ENCODE measurements at regions not wholly inside any gene's neighbourhood (a gene's known extent, or its start where the extent isn't known, plus 50 kb on each side); places are given as distances from the start of the nearest gene placed in this dataset.

GRCh38 chr11:116171271-116172140, 601.3 kb downstream of the BUD13 start:
- DNase-seq = no peak

- no peak for DNase-seq
These were observed 602.2 kb downstream of the BUD13 start for GRCh38 chr11:116170526-116171120.

- DNase-seq = no peak
These were observed 603.0 kb downstream of the BUD13 start for GRCh38 chr11:116169776-116170175.

GRCh38 chr11:116168459-116168787, 604.4 kb downstream of the BUD13 start:
- no peak for DNase-seq

GRCh38 chr11:116167706-116168458, 604.9 kb downstream of the BUD13 start:
- no peak for DNase-seq

- DNase-seq = no peak
These were observed 606.0 kb downstream of the BUD13 start for GRCh38 chr11:116166573-116167465.

GRCh38 chr11:116164843-116165242, 607.9 kb downstream of the BUD13 start:
- DNase-seq = no peak

GRCh38 chr11:116162886-116163230, 609.9 kb downstream of the BUD13 start:
- DNase-seq = no peak

GRCh38 chr11:116162086-116162885, 610.5 kb downstream of the BUD13 start:
- DNase-seq = no peak

- DNase-seq = no peak
These were observed 624.1 kb downstream of the BUD13 start for GRCh38 chr11:116148645-116149044.

- DNase-seq = no peak
These were observed 624.7 kb downstream of the BUD13 start for GRCh38 chr11:116148056-116148455.

GRCh38 chr11:116145187-116145865, 627.5 kb downstream of the BUD13 start:
- no peak for DNase-seq

- DNase-seq = no peak
These were observed 628.3 kb downstream of the BUD13 start for GRCh38 chr11:116144387-116144958.

- no peak for DNase-seq
These were observed 634.1 kb upstream of the CADM1 start for GRCh38 chr11:116138280-116138679.

GRCh38 chr11:116137753-116138152, 633.5 kb upstream of the CADM1 start:
- DNase-seq = no peak

GRCh38 chr11:116136987-116137674, 632.9 kb upstream of the CADM1 start:
- DNase-seq = no peak

- DNase-seq = no peak
These were observed 631.7 kb upstream of the CADM1 start for GRCh38 chr11:116135891-116136290.

GRCh38 chr11:116134450-116134849, 630.2 kb upstream of the CADM1 start:
- no peak for DNase-seq

GRCh38 chr11:116132273-116132978, 628.2 kb upstream of the CADM1 start:
- DNase-seq = no peak

- DNase-seq = no peak
These were observed 625.9 kb upstream of the CADM1 start for GRCh38 chr11:116130122-116130521.

Data from stimulated activated CD4-positive, alpha-beta T cell treated with anti-CD3 and anti-CD28 coated beads, Interleukin-15, amount 100 ng/mL, for 24 hours (primary cell).